GM21390 (cell line): ENCODE measurements at regions not wholly inside any gene's neighbourhood (a gene's known extent, or its start where the extent isn't known, plus 50 kb on each side); places are given as distances from the start of the nearest gene placed in this dataset.
"Not testable (repeated sequence)": the region's sequence is repeated elsewhere in the genome, so short reads cannot be mapped to it uniquely, and the experiment has no call there.

ENCODE experiments used
- ATAC-seq: cut with Tn5 transposase; IDR thresholded peaks from one replicate; pipeline ENCODE4 v1.9.1; 2021; ENCODE audit not compliant: unreplicated experiment

DNA sequence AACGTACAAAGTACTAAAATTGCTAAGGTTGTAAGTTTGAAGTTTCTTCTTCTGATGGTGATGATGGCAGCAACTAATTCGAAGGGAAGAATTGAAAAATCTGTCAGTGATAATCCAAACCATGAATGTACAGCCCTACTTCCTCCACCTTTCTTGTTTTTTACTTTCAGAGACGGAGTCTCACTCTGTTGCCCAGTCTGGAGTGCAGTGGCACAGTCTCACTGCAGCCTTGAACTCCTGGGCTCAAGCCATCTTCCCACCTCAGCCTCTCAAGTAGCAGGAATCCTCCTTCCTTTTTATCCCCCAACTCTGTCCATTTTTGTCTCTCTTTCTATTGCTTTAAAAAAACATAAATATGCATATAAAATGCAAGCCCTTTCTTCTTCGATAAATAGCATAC is 112.3 kb upstream of the SOX21 start:
- ATAC-seq = no peak

DNA sequence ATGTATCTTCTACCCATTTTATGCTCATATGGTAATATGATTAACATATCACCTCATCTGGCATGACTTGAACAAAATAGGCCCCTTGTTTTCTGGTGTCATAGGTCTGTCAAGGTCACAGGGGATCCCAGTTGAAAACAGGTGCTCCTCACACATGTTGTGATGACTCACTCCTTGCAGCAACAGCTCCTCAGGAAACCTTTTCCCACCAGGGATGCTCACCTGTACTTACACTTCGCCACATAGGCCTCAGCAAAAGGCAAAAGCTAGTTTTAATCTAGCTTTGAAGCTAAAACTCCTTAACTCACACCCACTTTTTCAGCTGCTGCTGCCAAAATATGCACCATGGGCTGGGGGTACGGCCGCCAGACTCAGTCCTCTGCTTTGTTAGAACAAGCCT is 110.0 kb upstream of the SOX21 start:
- no peak for ATAC-seq

DNA sequence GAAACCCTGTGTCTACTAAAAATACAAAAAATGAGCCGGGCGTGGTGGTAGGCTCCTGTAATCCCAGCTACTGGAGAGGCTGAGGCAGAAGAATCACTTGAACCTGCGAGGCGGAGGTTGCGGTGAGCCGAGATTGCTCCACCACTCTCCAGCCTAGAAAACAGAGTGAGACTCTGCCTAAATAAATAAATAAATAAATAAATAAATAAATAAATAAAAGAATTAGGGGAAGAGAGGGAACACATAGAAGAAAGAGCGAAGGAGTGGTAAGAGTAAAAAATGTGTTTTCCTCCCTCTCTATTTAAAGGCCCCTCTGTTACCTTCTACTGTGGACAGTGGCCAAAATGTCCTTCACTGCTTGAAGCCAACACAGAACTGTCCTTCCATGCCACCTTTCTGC is 103.9 kb upstream of the SOX21 start:
- no peak for ATAC-seq

DNA sequence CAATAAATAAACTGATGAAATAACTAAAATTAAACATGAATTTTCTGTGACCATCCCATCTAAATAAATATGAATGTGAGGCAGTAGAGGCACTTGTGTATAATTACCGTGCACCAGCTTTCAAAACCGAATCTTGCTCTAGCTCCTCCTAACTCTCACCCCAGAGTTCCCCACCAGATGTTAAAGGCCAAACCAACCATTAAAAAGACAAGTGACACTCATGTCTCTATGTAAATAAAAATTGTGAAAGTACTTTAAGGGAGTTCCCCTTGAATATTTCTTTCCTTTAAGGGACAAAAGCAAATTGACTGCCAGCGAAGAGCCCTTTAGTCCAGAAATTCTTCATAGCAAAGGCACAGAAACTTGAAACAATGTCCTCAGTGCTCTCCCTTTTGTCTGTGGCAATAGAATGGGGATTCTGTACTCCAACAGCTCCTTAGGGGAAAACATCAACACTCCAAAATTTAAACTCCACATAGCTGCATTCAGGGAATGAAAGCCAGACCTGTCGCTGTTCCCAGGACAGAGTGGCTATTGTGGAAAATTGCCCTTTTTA is 101.7 kb upstream of the SOX21 start:
- peak; percentile 70 for ATAC-seq

DNA sequence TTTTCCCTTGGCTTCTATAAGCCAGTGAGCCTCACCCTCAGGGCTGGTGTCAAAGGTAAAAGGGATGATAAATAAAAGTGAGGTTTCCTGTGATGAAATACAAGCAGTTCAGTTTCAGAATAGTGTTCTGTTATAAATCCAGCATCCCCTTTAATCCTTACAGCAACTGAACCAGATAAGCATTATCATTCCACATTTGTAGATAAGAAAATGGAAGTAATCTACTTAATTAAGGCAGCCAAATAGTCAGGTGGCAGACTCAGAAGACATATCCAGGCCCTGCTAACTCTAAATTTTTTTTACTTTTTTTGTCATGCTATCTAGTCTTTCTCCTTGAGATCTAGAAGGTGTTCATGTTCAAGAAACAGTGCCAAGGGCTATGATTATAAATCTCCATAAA is 99.4 kb upstream of the SOX21 start:
- ATAC-seq = no peak

DNA sequence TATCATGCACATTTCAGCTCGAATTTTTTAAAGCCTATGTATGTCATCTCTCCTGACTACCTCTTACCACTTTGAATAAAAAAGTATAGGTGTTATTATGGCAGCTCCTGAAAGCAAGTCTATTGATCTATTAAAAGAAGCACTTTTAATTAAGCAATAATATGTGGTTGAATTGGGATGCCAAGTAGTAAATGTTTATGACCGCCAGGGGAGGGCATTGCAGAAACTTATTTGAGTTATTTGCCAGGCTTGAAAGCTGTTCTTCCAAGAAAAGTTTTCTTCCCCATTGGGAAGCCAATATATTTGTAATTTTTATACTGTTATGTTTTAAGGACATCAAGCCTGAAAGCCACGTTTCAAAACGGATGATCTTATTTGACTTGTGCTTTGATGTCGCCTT is 88.1 kb upstream of the SOX21 start:
- no peak for ATAC-seq

DNA sequence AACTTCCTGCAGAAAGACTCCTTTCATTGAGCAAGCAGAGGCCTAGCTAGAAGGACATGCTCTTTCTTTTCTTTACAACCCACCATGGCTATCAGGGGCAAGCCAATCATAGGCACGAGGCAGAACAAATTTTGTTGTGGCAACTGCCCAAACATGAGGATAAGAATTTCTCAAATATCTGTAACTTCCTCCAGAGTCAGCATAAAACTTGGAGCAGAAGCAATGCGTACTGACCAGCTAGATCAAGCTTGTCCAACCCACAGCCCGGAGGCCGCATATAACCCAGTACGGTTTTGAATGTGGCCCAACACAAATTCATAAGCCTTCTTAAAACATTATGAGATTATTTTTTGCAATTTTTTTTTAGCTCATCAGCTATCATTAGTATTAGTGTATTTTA is 87.0 kb upstream of the SOX21 start:
- ATAC-seq = no peak

DNA sequence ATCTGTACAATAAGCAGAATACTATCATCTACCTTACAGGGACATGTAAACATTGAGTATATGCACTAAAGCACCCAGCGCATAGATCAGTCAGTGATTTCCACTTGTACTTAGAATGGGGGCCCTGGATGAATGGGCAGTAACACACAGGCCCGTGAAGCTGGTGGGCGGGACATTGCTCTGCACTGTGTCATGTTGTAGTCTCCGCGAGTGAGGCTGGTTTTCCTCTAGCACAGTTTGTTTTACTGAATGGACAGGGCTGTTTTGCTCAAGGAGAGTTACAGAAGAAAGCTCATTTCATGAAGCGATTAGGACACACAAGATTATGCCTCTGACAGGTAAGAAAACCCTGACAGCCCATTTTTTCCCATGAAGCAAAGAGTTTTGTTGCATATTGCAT is 86.4 kb upstream of the SOX21 start:
- ATAC-seq = no peak

DNA sequence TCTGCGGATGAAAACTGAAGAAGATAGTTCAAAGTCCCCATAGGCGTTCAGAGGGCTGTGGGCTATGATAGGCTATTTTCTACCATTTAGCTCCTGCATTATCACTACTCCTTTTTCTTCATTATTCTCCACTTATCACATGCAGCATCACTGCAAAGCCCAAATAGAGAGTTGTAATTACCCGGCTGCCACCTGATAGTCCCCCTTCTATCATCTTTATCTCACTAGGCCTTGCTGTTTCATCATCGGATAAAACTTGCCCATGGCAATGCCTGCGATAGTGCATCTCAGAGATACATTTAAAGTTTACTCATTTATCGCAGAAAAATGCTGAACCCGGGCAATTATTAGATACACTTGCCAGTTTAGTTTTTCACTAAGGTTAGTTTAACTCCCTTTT is 82.9 kb upstream of the SOX21 start:
- ATAC-seq = no peak

DNA sequence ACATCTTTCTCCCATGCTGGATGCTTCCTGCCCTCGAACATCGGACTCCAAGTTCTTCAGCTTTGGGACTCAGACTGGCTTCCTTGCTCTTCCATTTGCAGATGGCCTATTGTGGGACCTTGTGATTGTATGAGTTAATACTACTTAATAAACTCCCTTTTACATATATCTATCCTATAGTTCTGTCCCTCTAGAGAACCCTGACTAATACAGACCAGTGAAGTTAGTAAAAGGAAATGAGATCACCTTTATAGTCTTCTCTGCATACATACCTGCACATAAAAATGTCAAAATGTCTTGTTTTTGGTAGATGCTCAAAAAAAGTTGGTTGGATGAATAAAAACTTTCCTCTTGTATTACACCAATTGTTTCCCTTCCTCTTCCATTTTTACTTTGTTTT is 73.9 kb upstream of the SOX21 start:
- ATAC-seq = not testable (repeated sequence)

DNA sequence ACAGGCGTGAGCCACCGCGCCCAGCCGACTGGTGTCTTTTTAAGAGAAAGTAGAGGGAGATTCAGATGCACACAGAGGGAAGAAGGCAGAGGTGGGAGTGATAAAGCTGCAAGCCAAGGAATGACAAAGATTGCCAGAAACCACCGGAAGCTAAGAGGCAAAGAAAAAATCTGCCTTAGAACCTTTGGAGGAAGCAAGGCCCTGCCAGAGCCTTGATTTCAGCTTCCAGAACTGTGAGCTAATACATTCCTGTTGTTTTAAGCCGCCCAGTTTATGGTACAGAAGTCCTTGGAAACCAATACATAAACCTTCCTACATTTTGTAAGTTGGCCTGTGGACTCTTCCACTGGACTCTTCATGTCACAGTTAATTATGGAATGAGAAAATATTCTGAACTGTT is 71.7 kb upstream of the SOX21 start:
- ATAC-seq = no peak

DNA sequence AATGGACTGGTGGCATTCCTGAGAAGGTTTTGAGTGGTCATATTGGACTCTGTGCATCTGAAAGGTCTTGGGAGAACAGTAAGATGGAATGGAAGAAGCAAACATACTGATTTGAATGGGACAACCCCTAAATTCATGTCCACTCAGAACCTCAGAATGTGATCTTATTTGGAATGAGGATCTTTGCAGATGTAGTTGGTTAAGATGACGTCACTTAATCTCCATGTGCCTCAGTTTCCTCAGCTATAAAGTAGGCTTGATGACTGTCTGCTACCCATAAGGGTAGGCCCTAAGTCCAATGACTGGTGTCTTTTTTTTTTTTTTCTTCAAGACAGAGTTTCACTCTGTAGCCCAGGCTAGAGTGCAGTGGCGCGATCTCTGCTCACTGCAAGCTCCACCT is 71.1 kb upstream of the SOX21 start:
- no peak for ATAC-seq

DNA sequence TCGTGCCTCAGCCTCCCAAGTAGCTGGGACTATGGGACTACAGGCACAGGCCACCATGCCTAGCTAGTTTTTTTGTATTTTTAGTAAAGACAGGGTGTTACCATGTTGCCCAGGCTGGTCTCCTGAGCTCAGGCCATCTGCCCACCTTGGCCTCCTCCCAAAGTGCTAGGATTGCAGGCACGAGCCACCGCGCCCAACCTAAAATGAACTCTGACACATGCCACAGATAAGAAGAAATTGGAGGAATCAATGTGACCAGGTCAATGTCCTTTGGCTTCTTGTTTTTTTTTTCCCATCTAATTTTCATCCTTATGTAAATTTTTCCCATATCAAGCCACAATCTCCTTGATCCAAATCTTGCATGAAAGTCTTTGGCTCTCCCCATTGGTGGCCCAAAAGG is 68.1 kb upstream of the SOX21 start:
- no peak for ATAC-seq

DNA sequence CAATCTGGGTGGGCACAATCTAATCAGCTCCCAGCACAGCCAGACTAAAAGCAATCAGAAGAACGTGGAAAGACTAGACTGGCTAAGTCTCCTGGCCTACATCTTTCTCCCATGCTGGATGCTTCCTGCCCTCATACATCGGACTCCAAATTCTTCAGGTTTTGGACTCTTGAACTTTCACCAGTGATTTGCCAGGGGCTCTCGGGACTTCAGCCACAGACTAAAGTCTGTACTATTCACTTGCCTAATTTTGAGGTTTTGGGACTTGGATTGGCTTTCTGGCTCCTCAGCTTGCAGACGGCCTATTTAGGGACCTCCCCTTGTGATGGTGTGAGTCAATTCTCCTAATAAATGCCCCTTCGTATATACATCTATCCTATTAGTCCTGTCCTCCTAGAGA is 66.6 kb upstream of the SOX21 start:
- ATAC-seq = no peak

DNA sequence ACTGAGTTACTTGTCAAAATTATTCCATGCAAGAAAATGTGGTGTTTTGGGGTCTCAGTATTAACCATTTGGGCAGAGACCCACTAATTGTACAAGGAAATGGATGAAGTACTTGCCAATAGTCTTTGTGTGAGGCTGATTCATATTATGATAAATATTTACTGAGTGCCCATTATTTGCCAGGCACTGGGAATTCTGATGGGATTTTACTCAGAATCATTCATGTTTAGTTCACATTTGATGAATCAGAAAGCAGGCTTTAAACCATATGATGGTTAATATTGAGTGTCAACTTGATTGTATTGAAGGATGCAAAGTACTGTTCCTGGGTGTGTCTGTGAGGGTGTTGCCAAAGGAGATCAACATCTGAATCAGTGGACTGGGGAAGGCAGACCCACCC is 66.2 kb upstream of the SOX21 start:
- ATAC-seq = no peak

DNA sequence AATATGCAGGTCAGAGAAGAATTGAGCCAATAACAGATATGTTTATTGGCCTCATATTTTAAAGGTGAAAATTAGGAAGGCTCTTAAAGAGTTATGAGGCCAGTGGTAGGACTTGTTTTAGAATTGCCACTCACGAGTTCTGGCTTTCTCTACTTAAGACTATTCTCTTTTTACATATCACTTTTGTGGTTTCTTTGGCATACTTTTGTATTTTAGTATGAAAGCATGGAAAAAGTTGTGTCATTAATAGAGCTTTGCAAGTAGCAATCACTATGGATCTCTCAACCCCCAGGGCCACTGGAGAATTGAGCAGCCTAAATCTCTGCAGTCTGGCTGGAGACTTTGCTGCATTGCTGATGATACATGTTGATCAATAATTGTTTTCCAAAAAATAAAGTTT is 64.6 kb upstream of the SOX21 start:
- ATAC-seq = no peak

DNA sequence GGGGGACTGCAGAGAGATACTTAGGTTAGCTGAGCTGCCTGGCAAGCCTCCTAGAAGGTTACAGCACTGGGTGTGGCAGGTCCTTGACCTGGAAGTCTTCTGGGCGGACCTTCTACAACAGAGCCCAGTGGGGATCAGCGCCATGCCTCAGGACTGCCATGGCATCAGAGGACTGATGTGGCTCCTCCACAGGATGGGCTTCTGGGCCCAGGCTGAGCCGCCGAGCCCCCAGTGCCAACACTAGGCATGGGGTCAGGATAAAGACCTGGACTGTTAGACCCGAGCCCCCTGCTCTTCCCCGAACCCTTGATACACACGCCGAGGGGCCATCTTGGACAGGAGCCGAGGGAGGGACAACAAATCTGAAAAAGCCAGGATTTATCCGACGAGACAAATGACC is 64.0 kb upstream of the SOX21 start:
- no peak for ATAC-seq

DNA sequence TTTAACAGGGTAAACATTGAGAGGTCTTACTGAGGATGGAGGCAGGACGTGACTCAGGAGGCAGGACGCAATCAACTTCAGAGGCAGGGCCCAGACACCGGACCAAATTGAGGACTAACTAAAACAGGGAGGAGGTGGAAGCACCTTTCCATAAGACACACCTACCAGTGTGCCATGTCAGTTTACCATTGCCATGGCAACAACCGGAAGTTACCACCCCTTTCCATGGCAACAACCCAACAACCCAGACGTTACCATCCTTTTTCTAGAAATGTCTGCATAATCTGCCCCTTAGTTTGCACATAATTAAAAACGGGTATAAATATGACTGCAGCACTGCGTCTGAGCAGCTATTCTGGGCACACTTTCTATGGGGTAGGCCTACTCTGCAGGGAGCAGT is 53.5 kb upstream of the SOX21 start:
- no peak for ATAC-seq

DNA sequence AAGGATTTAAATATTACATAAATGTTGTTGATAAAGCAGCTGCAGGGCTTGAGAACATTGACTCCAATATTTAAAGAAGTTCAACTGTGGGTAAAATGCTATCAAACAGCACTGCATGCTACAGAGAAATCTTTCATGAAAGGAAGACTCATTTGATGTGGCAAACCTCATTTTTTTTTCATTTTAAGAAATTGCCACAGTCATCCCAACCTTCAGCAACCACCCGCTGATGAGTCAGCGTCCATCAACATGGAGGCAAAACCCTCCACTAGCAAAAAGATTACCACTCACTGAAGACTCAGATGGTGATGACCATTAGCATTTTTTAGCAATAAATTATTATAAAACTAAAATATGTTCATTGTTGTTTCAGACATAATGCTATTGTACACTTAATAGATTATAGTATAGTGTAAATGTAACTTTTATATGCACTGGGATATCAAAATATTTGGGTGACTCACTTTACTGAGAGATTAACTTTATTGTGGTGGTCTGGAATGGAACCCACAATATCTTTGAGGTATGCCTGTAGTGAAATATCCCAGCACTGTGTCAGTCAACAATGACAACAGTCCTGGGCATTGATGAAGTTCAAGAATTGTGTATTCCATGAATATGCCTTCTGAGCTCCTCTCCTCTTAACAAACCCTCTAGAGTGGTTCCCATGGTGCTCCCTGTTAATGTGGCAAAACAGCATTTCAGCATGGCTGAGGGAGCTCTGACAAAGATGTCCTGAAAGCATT is 52.4 kb upstream of the SOX21 start:
- ATAC-seq = no peak
